Ascending aorta (tissue), 2 donors: ENCODE measurements at regions not wholly inside any gene's neighbourhood (a gene's known extent, or its start where the extent isn't known, plus 50 kb on each side); places are given as distances from the start of the nearest gene placed in this dataset.
"Not testable (repeated sequence)": the region's sequence is repeated elsewhere in the genome, so short reads cannot be mapped to it uniquely, and the experiment has no call there.

Source experiments
- DNase-seq, 2 donors: peaks; one replicate each; pipeline ENCODE4 v3.0.0-alpha.2; 2019; ENCODE audit warnings: low spot score in 2 of 2
- H3K27ac ChIP-seq, 2 donors: fragments of 200-600 bp; sonication (generic); one replicate each; pipeline ENCODE4 v1.5.1; 2016 to 2017; ENCODE audit warnings: mild to moderate bottlenecking in 1 of 2
- H3K27me3 ChIP-seq: fragments of 200-600 bp; sonication (generic); one replicate; pipeline ENCODE4 v1.5.1; 2017
- H3K36me3 ChIP-seq, 2 donors: fragments of 200-600 bp; sonication (generic); one replicate each; pipeline ENCODE4 v1.5.1; 2016
- H3K4me1 ChIP-seq, 2 donors: fragments of 200-600 bp; sonication (generic); one replicate each; pipeline ENCODE4 v1.5.1; 2016 to 2017; ENCODE audit warnings: mild to moderate bottlenecking in 1 of 2
- H3K4me3 ChIP-seq, 2 donors: fragments of 200-600 bp; sonication (generic); one replicate each; pipeline ENCODE4 v1.5.1; 2016 to 2017; ENCODE audit warnings: mild to moderate bottlenecking in 1 of 2
- H3K9me3 ChIP-seq, 2 donors: fragments of 200-600 bp; sonication (generic); one replicate each; pipeline ENCODE4 v1.5.1; 2016
- CTCF ChIP-seq, 3 experiments: fragments of 200-600 bp in 2 of 3; fragments of 450-650 bp in 1 of 3; sonication (generic) in 2 of 3; IDR thresholded peaks; one replicate each; pipeline ENCODE4 v1.5.1; 2016 to 2019; ENCODE audit warnings: antibody characterized with exemption in 3 of 3, mild to moderate bottlenecking in 1 of 3, moderate library complexity in 1 of 3
- intact Hi-C: fragments of 100-400 bp; cut with DNase I; formaldehyde crosslinking; loops from one replicate; pipeline ENCODE4 v1.15.1; 2023

GRCh38 chr12:56872366-56872765 is 61.8 kb downstream of the SDR9C7 start:
- Histone ChIP-seq H3K4me1 (no peaks in the 10 kb centered on the region), H3K9me3 (no peaks in the 10 kb centered on the region), H3K27me3 (no peaks in the 10 kb centered on the region), H3K27ac (no peak overlapping the region), H3K36me3 (no peaks in the 10 kb centered on the region), H3K4me3 (no peak overlapping the region)
- TF ChIP-seq CTCF (IDR thresholded peaks at IDR 0.05), result no peak
- intact Hi-C loops, result no loop called here
- no peak for DNase-seq

GRCh38 chr12:56867216-56867615 is 67.0 kb downstream of the SDR9C7 start:
- no peak for DNase-seq
- no peaks in the 10 kb centered on the region for H3K27me3 ChIP-seq
- intact Hi-C loops, result no loop called here
- peaks cover 20 to 27% of the 10 kb centered on the region in 2 donors for H3K9me3 ChIP-seq
- H3K27ac ChIP-seq, result no peak overlapping the region
- no peaks in the 10 kb centered on the region for H3K36me3 ChIP-seq
- no peaks in the 10 kb centered on the region for H3K4me1 ChIP-seq
- H3K4me3 ChIP-seq, result no peak overlapping the region
- no peak for TF ChIP-seq CTCF (IDR thresholded peaks at IDR 0.05)

GRCh38 chr12:56866493-56866892 is 67.7 kb downstream of the SDR9C7 start:
- no peak for DNase-seq
- no peak overlapping the region for H3K4me3 ChIP-seq
- H3K9me3 ChIP-seq, result peaks cover 20 to 29% of the 10 kb centered on the region in 2 donors
- intact Hi-C loops, result no loop called here
- no peak for TF ChIP-seq CTCF (IDR thresholded peaks at IDR 0.05)
- H3K4me1 ChIP-seq, result no peaks in the 10 kb centered on the region
- no peaks in the 10 kb centered on the region for H3K36me3 ChIP-seq
- H3K27me3 ChIP-seq, result no peaks in the 10 kb centered on the region
- no peak overlapping the region for H3K27ac ChIP-seq

GRCh38 chr12:56864318-56864717 is 69.9 kb downstream of the SDR9C7 start:
- no peaks in the 10 kb centered on the region for H3K36me3 ChIP-seq
- no peak for TF ChIP-seq CTCF (IDR thresholded peaks at IDR 0.05)
- no peaks in the 10 kb centered on the region for H3K4me1 ChIP-seq
- H3K27me3 ChIP-seq, result no peaks in the 10 kb centered on the region
- no peak overlapping the region for H3K27ac ChIP-seq
- peaks cover 20 to 29% of the 10 kb centered on the region in 2 donors for H3K9me3 ChIP-seq
- DNase-seq, result no peak
- no peak overlapping the region for H3K4me3 ChIP-seq
- intact Hi-C loops, result no loop called here

- Histone ChIP-seq H3K27me3 (no peaks in the 10 kb centered on the region), H3K4me3 (no peak overlapping the region), H3K36me3 (no peaks in the 10 kb centered on the region), H3K4me1 (no peaks in the 10 kb centered on the region), H3K27ac (no peak overlapping the region), H3K9me3 (peaks cover 20 to 29% of the 10 kb centered on the region in 2 donors)
- no peak for DNase-seq
- intact Hi-C loops, result no loop called here
- no peak for TF ChIP-seq CTCF (IDR thresholded peaks at IDR 0.05)
These were observed 70.4 kb downstream of the SDR9C7 start for GRCh38 chr12:56863789-56864188.

- no peak overlapping the region for H3K4me3 ChIP-seq
- H3K27me3 ChIP-seq, result no peaks in the 10 kb centered on the region
- H3K27ac ChIP-seq, result no peak overlapping the region
- no peak for DNase-seq
- H3K36me3 ChIP-seq, result no peaks in the 10 kb centered on the region
- H3K4me1 ChIP-seq, result no peaks in the 10 kb centered on the region
- no peak for TF ChIP-seq CTCF (IDR thresholded peaks at IDR 0.05)
- peaks cover 20 to 29% of the 10 kb centered on the region in 2 donors for H3K9me3 ChIP-seq
- intact Hi-C loops, result no loop called here
These were observed 71.9 kb downstream of the SDR9C7 start for GRCh38 chr12:56862264-56862663.

- H3K4me3 ChIP-seq, H3K27ac ChIP-seq, H3K9me3 ChIP-seq, H3K4me1 ChIP-seq, H3K27me3 ChIP-seq, DNase-seq, H3K36me3 ChIP-seq, intact Hi-C loops: not testable (repeated sequence)
These were observed 80.7 kb downstream of the SDR9C7 start for GRCh38 chr12:56853392-56853978.
